ENCODE measurements at regions not wholly inside any gene's neighbourhood (a gene's known extent, or its start where the extent isn't known, plus 50 kb on each side); places are given as distances from the start of the nearest gene placed in this dataset.

GRCh38 chr1:5298376-5298775 lies 644.0 kb downstream of the AJAP1 start:
- no peak for TF ChIP-seq CTCF (IDR thresholded peaks at IDR 0.05)
- TF ChIP-seq POLR2A (IDR thresholded peaks at IDR 0.05): no peak
